WTC11 (cell line): ENCODE measurements at regions not wholly inside any gene's neighbourhood (a gene's known extent, or its start where the extent isn't known, plus 50 kb on each side); places are given as distances from the start of the nearest gene placed in this dataset.

Source experiments
- ATAC-seq: fragments of 200-7000 bp; cut with Tn5 transposase; 2 replicates; pipeline ENCODE4 v1.10.0; 2021; ENCODE audit warnings: mild to moderate bottlenecking, moderate library complexity
- CTCF ChIA-PET: fragments of 300-600 bp; sonication (Branson Sonifier 250); formaldehyde crosslinking; loops from one replicate; lab custom pipeline; 2021; ENCODE audit warnings: antibody characterized with exemption; lab: Charles Lee
- POLR2A ChIA-PET: fragments of 350-600 bp; sonication (Branson Sonifier 250); formaldehyde crosslinking; loops from one replicate; lab custom pipeline; 2021; ENCODE audit warnings: antibody characterized with exemption; lab: Charles Lee
- DNase-seq: peaks from one replicate; pipeline ENCODE4 v3.0.0; 2021; ENCODE audit warnings: low spot score
- H3K27ac Mint-ChIP-seq: 2 replicates; pipeline ENCODE4 v1.8.0; 2021; ENCODE audit warnings: mixed read lengths
- H3K27me3 Mint-ChIP-seq: 2 replicates; pipeline ENCODE4 v1.8.0; 2021; ENCODE audit warnings: low read depth, mild to moderate bottlenecking, moderate library complexity, mixed read lengths
- H3K36me3 Mint-ChIP-seq: 2 replicates; pipeline ENCODE4 v1.8.0; 2021; ENCODE audit warnings: mixed read lengths
- H3K4me1 Mint-ChIP-seq: 2 replicates; pipeline ENCODE4 v1.8.0; 2022; ENCODE audit warnings: mixed read lengths
- H3K4me3 Mint-ChIP-seq: 2 replicates; pipeline ENCODE4 v1.8.0; 2021; ENCODE audit warnings: mild to moderate bottlenecking, moderate library complexity, mixed read lengths
- H3K9me3 Mint-ChIP-seq: 2 replicates; pipeline ENCODE4 v1.8.0; 2021; ENCODE audit warnings: mixed read lengths
- GRHL2 ChIP-seq: fragments of 250-450 bp; sonication (Bioruptor Pico); IDR thresholded peaks from 2 replicates; pipeline ENCODE4 v1.8.0; 2022; ENCODE audit warnings: mild to moderate bottlenecking, moderate library complexity; ENCODE audit not compliant: insufficient replicate concordance, severe bottlenecking
- HMGA2 ChIP-seq: fragments of 250-450 bp; sonication (Bioruptor Pico); IDR thresholded peaks from 2 replicates; pipeline ENCODE4 v1.4.0; 2021; ENCODE audit warnings: mild to moderate bottlenecking, moderate library complexity
- NFATC4 ChIP-seq: fragments of 250-450 bp; sonication (Bioruptor Pico); IDR thresholded peaks from 2 replicates; pipeline ENCODE4 v1.9.0; 2021; ENCODE audit warnings: mild to moderate bottlenecking
- NFE2L1 ChIP-seq: sonication (generic); formaldehyde crosslinking; IDR thresholded peaks from 2 replicates; pipeline ENCODE4 v1.8.1; 2023; ENCODE audit warnings: missing genetic modification reagents
- NFYB ChIP-seq: sonication (generic); formaldehyde crosslinking; conservative IDR thresholded peaks from 2 replicates; pipeline ENCODE4 v1.8.0; 2022; ENCODE audit warnings: low read depth, missing genetic modification reagents
- NR3C1 ChIP-seq: sonication (generic); formaldehyde crosslinking; conservative IDR thresholded peaks from 2 replicates; pipeline ENCODE4 v1.8.1; 2023; ENCODE audit warnings: low read depth, mild to moderate bottlenecking, missing genetic modification reagents
- OVOL2 ChIP-seq: fragments of 250-450 bp; sonication (Bioruptor Pico); IDR thresholded peaks from 2 replicates; pipeline ENCODE4 v1.9.0; 2021; ENCODE audit warnings: mild to moderate bottlenecking, borderline replicate concordance
- RELA ChIP-seq: sonication (generic); formaldehyde crosslinking; IDR thresholded peaks from 2 replicates; pipeline ENCODE4 v1.8.1; 2022; ENCODE audit warnings: missing genetic modification reagents, mild to moderate bottlenecking, borderline replicate concordance
- SMAD4 ChIP-seq: sonication (generic); formaldehyde crosslinking; IDR thresholded peaks from 2 replicates; pipeline ENCODE4 v1.8.0; 2022; ENCODE audit warnings: mild to moderate bottlenecking, missing genetic modification reagents
- ZNF232 ChIP-seq: sonication (generic); formaldehyde crosslinking; IDR thresholded peaks from 2 replicates; pipeline ENCODE4 v1.8.0; 2022; ENCODE audit warnings: mild to moderate bottlenecking, missing genetic modification reagents
- TF ChIP-seq, protein P1 (sequence below): sonication (generic); formaldehyde crosslinking; conservative IDR thresholded peaks from 2 replicates; pipeline ENCODE4 v1.8.1; 2022; ENCODE audit warnings: mild to moderate bottlenecking, missing genetic modification reagents
- TF ChIP-seq, protein P2 (sequence below): fragments of 250-450 bp; sonication (Bioruptor Pico); conservative IDR thresholded peaks from 2 replicates; pipeline ENCODE4 v1.9.0; 2021; ENCODE audit warnings: mild to moderate bottlenecking
- TF ChIP-seq, protein P3 (sequence below): sonication (generic); formaldehyde crosslinking; IDR thresholded peaks from 2 replicates; pipeline ENCODE4 v1.8.1; 2023; ENCODE audit warnings: mild to moderate bottlenecking, missing genetic modification reagents
- TF ChIP-seq, protein P4 (sequence below): sonication (generic); formaldehyde crosslinking; IDR thresholded peaks from 2 replicates; pipeline ENCODE4 v1.8.0; 2023; ENCODE audit warnings: mild to moderate bottlenecking, missing genetic modification reagents
- TF ChIP-seq, protein P5 (sequence below): sonication (generic); formaldehyde crosslinking; IDR thresholded peaks from 2 replicates; pipeline ENCODE4 v1.8.1; 2022; ENCODE audit warnings: low read depth, mild to moderate bottlenecking, moderate library complexity, missing genetic modification reagents, borderline replicate concordance
- TF ChIP-seq, protein P6 (sequence below): sonication (generic); formaldehyde crosslinking; IDR thresholded peaks from 2 replicates; pipeline ENCODE4 v1.8.0; 2023; ENCODE audit warnings: missing genetic modification reagents, mild to moderate bottlenecking, borderline replicate concordance
- TF ChIP-seq, protein P7 (sequence below): fragments of 250-450 bp; sonication (Bioruptor Pico); IDR thresholded peaks from 2 replicates; pipeline ENCODE4 v1.9.0; 2021; ENCODE audit warnings: mild to moderate bottlenecking

DNA sequence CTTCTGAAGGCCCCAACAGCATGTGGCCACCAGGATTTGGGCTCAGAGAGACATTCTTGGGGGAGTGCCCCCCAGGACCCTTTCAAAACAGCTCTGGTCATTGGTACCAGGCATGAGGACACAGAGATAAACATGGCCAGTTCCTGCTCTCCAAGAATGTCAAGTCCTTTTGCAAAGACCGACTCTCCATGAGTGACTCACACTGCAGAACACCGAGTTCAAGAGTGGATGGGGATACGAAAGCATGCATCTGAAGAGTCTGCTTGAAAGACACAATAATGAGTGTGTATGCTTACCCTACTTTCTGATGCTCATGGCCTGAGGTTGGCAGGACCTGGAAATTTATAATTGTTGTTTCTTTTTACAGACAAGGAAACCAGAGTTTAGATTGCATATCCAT lies 450.6 kb downstream of the TSN start (continued):
- TF ChIP-seq NFYB (CRISPR knock-in tag) (no peak), ZNF232 (CRISPR knock-in tag) (no peak), HMGA2 (CRISPR knock-in tag) (no peak)
- TF ChIP-seq, protein P1, sequence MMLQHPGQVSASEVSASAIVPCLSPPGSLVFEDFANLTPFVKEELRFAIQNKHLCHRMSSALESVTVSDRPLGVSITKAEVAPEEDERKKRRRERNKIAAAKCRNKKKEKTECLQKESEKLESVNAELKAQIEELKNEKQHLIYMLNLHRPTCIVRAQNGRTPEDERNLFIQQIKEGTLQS (CRISPR knock-in tag): no peak
- TF ChIP-seq, protein P2, sequence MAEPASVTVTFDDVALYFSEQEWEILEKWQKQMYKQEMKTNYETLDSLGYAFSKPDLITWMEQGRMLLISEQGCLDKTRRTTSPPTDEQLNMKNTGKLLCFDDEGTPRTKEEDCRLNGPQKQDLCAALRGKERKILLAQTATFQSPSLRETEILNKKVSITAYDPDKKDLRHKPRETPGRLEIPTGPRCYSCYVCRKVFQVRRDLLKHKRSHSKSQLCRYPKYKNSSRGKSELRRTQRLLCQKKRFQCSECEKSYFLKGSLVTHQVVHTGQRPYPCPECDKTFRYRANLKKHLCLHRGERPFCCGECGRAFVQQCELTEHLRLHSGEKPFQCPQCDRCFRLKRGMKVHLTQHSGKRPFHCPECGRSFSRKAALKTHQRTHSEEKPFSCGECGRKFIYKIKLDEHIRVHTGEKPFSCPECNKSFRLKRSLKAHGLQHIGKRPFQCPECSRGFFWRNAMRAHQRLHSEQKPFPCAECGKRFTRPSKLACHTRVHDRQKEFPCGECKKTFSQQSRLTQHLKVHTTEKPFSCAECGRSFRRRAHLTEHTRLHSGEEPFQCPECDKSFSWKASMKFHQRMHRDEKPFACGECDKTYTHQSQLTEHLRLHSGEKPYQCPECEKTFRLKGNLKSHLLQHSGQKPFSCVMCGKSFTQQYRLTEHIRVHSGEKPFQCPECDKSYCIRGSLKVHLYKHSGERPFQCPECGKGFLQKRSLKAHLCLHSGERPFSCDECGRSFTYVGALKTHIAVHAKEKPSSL: no peak
- TF ChIP-seq, protein P3, sequence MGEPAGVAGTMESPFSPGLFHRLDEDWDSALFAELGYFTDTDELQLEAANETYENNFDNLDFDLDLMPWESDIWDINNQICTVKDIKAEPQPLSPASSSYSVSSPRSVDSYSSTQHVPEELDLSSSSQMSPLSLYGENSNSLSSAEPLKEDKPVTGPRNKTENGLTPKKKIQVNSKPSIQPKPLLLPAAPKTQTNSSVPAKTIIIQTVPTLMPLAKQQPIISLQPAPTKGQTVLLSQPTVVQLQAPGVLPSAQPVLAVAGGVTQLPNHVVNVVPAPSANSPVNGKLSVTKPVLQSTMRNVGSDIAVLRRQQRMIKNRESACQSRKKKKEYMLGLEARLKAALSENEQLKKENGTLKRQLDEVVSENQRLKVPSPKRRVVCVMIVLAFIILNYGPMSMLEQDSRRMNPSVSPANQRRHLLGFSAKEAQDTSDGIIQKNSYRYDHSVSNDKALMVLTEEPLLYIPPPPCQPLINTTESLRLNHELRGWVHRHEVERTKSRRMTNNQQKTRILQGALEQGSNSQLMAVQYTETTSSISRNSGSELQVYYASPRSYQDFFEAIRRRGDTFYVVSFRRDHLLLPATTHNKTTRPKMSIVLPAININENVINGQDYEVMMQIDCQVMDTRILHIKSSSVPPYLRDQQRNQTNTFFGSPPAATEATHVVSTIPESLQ (CRISPR knock-in tag): no peak

DNA sequence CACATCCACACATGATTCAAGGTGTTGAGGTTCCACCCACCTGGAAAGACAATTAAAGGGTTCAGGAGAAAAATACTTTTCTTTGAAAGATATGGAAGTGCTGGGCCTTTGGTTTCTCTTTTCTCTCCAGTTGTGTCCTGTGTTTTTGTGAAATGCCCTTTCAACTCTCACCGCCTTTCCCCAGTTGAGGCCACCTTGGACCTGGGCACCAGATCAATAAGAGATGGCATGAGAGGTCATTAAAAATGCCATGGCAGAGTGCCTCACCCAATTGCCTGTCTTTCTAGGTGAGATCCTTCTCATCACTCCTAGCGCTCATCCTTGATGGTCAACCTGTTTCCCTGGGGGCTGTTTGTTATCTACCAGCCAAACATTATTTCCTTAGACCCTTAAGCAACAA lies 453.9 kb downstream of the TSN start:
- no peak overlapping the region for H3K27ac Mint-ChIP-seq
- H3K27me3 Mint-ChIP-seq: peaks cover 27% of the 10 kb centered on the region
- ATAC-seq: no peak
- TF ChIP-seq, protein P4, sequence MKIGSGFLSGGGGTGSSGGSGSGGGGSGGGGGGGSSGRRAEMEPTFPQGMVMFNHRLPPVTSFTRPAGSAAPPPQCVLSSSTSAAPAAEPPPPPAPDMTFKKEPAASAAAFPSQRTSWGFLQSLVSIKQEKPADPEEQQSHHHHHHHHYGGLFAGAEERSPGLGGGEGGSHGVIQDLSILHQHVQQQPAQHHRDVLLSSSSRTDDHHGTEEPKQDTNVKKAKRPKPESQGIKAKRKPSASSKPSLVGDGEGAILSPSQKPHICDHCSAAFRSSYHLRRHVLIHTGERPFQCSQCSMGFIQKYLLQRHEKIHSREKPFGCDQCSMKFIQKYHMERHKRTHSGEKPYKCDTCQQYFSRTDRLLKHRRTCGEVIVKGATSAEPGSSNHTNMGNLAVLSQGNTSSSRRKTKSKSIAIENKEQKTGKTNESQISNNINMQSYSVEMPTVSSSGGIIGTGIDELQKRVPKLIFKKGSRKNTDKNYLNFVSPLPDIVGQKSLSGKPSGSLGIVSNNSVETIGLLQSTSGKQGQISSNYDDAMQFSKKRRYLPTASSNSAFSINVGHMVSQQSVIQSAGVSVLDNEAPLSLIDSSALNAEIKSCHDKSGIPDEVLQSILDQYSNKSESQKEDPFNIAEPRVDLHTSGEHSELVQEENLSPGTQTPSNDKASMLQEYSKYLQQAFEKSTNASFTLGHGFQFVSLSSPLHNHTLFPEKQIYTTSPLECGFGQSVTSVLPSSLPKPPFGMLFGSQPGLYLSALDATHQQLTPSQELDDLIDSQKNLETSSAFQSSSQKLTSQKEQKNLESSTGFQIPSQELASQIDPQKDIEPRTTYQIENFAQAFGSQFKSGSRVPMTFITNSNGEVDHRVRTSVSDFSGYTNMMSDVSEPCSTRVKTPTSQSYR (CRISPR knock-in tag): no peak
- TF ChIP-seq NFATC4 (CRISPR knock-in tag) (no peak), SMAD4 (no peak), RELA (CRISPR knock-in tag) (no peak), NFE2L1 (CRISPR knock-in tag) (no peak), OVOL2 (CRISPR knock-in tag) (no peak), NR3C1 (CRISPR knock-in tag) (no peak), GRHL2 (CRISPR knock-in tag) (no peak)
- TF ChIP-seq, protein P5, sequence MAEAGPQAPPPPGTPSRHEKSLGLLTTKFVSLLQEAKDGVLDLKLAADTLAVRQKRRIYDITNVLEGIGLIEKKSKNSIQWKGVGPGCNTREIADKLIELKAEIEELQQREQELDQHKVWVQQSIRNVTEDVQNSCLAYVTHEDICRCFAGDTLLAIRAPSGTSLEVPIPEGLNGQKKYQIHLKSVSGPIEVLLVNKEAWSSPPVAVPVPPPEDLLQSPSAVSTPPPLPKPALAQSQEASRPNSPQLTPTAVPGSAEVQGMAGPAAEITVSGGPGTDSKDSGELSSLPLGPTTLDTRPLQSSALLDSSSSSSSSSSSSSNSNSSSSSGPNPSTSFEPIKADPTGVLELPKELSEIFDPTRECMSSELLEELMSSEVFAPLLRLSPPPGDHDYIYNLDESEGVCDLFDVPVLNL (CRISPR knock-in tag): no peak
- TF ChIP-seq, protein P6, sequence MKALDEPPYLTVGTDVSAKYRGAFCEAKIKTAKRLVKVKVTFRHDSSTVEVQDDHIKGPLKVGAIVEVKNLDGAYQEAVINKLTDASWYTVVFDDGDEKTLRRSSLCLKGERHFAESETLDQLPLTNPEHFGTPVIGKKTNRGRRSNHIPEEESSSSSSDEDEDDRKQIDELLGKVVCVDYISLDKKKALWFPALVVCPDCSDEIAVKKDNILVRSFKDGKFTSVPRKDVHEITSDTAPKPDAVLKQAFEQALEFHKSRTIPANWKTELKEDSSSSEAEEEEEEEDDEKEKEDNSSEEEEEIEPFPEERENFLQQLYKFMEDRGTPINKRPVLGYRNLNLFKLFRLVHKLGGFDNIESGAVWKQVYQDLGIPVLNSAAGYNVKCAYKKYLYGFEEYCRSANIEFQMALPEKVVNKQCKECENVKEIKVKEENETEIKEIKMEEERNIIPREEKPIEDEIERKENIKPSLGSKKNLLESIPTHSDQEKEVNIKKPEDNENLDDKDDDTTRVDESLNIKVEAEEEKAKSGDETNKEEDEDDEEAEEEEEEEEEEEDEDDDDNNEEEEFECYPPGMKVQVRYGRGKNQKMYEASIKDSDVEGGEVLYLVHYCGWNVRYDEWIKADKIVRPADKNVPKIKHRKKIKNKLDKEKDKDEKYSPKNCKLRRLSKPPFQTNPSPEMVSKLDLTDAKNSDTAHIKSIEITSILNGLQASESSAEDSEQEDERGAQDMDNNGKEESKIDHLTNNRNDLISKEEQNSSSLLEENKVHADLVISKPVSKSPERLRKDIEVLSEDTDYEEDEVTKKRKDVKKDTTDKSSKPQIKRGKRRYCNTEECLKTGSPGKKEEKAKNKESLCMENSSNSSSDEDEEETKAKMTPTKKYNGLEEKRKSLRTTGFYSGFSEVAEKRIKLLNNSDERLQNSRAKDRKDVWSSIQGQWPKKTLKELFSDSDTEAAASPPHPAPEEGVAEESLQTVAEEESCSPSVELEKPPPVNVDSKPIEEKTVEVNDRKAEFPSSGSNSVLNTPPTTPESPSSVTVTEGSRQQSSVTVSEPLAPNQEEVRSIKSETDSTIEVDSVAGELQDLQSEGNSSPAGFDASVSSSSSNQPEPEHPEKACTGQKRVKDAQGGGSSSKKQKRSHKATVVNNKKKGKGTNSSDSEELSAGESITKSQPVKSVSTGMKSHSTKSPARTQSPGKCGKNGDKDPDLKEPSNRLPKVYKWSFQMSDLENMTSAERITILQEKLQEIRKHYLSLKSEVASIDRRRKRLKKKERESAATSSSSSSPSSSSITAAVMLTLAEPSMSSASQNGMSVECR (CRISPR knock-in tag): no peak
- TF ChIP-seq, protein P7, sequence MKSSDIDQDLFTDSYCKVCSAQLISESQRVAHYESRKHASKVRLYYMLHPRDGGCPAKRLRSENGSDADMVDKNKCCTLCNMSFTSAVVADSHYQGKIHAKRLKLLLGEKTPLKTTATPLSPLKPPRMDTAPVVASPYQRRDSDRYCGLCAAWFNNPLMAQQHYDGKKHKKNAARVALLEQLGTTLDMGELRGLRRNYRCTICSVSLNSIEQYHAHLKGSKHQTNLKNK (CRISPR knock-in tag): no peak
- no peak overlapping the region for H3K4me3 Mint-ChIP-seq
- H3K9me3 Mint-ChIP-seq: peaks cover 3% of the 10 kb centered on the region; the same call in 1 of the 2 replicates
- CTCF ChIA-PET: no interaction called here
- DNase-seq: no peak
- POLR2A ChIA-PET: no interaction called here
- no peaks in the 10 kb centered on the region for H3K36me3 Mint-ChIP-seq
- H3K4me1 Mint-ChIP-seq: peaks cover 3% of the 10 kb centered on the region; the same call in 1 of the 2 replicates
